TTC549 (cell line): ENCODE measurements at regions not wholly inside any gene's neighbourhood (a gene's known extent, or its start where the extent isn't known, plus 50 kb on each side); places are given as distances from the start of the nearest gene placed in this dataset.

Experiments used
- FAIRE-seq: peaks from 2 replicates; lab custom pipeline; 2012; peaks lifted over from hg19 to GRCh38; lab: Jason Lieb, UNC

DNA sequence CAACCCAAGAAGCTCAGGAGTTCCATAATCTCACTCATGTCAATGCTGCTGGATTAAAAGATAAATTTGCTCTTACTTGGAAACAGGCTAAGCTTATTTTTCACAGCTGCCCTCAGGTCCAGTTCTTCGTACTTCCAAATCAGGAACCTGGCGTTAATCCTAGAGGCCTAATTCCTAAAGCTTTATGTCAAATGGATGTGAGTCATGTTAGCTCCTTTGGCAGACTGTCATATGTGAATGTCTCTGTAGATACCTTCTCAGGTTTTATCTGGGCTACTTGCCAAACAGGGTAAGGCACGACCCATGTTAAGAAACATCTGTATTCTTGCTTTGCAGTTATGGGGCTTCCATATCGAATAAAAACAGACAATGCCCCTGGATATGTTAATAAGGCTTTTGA is 504.6 kb downstream of the ALG10 start:
- FAIRE-seq, result no peak

DNA sequence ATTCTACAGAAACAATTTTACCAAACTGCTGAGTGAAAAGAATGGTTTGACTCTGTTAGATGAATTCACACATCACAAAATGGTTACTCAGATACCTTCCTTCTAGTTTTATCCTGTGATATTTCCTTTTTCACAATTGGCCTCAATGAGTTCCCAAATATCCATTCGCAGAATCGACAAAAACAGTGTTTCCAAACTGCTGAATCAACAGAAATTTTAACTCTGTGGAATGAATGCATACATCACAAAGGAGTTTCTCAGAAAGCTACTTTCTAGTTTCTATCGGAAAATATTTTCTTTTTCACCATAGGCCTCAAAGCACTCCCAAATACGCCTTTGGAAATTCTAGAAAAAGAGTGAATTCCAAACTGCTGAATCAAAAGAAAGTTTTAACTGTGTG is 525.0 kb downstream of the ALG10 start:
- FAIRE-seq, result no peak

DNA sequence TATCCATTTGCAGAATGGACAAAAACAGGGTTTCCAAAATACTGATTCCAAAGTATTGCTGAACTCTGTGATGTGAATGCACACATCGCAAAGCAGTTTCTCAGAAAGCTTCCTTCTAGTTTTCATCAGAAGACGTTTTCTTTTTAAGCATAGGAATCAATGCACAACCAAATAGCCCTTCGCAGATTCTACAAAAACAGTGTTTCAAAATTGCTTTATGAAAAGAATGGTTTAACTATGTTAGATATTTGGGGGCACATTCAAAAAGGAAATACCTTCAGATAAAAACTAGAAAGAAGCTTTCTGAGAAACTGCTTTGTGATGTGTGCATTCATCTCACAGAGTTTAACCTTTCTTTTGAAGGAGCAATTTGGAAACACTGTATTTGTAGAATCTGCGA is 569.7 kb downstream of the ALG10 start:
- FAIRE-seq, result no peak

DNA sequence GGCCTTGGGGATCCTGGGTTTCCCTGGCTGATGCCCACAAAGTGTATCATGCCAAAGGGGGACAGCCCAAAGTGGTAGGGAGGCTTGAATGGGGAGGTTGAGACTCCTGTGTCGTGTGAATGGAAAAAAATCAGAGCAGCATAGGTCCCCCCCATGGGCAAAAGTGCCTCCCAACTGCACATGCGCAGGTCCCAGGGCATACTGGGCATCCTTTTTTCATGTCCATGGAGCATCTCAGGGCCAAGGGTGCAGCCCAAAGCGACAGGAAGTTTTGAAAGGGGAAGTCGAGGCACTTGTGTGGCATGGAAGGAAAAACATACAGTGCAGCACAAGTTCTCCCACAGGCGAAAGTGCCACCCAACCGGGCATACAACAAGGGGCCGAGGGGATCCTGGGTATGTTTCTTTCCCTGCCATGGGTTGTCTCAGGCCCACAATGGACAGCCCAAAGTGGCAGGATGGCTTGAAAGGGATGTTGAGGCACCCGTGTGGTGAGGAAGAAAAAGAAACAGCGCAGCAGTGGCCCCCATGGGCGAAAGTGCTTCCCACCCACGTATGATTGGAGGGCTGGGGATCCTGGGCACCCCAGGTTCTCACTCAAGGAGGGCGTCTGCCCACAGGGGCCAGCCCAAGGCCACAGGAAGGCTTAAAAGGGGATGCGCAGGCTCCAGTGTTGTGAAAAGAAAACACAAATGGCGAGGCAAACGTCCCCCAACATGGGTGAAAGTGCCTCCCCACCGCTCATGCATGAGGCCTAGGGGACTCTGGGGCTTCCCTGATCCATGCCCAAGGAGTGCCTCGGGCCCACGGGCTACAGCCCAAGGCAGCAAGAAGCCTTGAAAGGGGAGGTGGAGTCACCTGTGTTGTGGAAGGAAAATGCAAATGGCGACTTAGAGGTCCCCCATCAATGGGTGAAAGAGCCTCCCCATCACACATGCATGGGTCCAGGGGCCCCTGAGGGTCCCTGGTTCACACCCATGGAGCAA is 573.7 kb downstream of the ALG10 start:
- no peak for FAIRE-seq

DNA sequence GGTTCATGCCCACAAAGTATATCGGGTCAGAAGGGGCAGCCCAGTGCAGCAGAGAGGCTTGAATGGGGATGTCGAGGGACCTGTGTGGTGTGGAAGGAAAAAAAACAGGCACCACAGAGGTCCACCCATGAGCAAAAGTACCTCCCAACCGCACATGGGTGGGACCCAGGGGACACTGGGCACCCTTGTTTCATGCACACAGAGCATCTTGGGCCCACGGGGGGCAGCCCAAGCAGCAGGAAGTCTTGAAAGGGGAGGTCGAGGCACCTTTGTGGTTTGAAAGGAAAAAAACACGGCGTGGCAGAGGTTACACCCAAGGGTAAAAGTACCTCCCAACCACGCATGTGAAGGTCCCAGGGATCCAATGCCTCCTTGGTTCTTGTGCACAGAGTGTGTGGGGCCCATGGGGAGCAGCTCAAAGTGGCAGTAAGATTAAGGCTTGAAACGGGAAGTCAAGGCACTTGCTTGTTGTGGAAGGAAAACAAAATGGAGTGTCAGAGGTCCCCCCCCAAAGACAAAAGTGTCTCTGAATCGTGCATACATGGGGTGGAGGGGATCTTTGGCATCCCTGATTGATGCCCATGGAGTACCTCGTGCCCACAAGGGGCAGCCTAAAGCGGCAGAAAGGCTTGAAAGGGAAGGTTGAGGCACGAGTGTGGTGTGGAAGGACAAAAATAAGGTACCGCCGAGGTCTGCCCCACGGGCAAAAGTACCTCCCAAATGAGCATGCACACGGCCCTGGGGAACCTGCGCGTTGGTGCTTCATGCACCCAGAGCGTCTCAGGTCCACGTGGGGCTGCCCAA is 575.5 kb downstream of the ALG10 start:
- FAIRE-seq, result no peak

DNA sequence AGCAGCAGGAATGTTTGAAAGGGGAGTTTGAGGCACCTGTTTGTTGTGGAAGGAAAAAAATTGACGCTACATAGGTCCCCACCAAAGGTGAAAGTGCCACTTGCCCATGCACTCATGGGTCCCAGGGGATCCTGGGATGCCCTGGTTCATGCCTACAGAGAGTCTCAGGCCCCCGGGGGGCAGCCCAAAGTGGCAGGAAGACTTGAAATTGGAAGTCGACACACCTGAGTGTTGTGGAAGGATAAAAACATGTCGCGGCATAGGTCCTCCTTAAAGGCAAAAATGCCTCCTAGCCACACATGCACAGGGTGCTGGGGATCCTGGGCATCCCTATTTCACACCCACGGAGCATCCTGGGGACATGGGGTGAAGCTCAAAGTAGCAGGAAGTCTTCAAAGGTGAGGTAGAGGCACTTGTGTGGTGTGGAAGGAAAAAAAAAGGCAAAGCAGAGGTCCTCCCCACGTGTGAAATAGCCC is 576.1 kb downstream of the ALG10 start:
- FAIRE-seq, result no peak

DNA sequence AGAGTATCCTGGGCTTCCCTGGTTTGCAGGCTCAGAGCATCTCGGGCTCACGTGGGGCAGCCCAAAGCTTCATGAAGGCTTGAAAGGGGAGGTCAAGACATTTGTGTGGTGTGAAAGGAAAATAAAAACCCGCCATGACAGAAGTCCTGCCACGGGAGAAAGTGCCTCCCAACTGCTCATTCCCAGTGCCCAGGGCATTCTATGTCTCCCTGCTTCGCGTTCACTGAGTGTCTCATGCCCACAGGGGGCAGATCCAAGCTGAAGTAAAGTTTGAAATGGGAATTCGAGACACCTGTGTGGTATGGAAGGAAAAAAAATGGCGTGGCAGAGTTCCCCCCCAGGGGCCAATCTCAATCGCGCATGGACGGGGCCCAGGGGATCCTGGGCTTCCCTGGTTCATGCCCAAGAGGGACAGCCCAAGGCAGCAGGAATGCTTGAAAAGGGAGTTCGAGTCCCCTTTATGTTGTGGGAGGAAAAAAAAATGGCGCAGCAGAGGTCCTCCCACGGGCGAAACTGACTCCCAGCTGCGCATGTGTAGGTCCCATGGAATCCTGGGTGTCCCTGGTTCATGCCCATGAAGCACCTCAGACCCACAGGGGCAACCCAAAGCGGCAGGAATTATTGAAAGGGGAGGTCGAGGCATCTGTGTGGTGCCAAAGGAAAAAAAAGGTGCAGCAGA is 576.7 kb downstream of the ALG10 start:
- no peak for FAIRE-seq

DNA sequence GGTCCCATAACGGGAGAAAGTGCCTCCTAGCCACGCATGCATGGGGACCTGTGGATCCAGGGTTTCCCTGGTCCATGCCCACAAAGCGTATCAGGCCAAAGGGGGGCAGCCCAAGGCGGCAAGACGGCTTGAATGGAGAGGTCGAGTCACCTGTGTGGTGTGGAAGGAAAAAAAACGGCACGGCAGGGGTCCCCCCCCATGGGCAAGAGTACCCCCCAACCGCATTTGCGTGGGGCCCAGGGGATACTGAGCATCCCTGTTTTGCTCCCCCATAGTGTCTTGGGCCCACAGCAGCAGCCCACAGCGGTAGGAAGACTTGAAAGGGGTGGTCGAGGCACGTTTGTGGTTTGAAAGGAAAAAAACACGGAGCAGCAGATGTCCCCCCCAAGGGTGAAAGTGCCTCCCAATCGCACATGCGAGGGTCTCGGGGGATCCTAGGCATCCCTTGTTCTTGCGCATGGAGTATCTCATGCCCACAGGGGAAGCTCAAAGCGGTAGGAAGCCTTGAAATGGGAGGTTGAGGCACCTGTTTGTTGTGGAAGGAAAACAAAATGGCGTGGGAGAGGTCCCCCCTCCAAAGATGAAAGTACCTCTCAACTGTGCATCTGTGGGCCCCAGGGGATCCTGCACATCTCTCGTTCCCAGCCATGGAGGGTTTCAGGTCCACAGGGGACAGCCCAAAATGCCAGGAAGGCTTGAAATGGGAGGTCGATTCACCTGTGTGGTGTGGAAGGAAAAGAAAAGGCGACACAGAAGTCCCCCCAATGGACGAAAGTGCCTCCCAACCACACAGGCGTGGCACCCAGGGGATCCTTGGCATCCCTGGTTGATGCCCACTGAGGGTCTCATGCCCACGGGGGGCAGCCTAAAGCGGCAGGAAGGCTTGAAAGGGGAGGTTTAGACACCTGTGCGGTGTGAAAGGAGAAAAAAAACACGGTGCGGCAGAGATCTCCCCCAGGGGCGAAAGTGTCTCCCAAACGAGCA is 577.5 kb downstream of the ALG10 start:
- no peak for FAIRE-seq

DNA sequence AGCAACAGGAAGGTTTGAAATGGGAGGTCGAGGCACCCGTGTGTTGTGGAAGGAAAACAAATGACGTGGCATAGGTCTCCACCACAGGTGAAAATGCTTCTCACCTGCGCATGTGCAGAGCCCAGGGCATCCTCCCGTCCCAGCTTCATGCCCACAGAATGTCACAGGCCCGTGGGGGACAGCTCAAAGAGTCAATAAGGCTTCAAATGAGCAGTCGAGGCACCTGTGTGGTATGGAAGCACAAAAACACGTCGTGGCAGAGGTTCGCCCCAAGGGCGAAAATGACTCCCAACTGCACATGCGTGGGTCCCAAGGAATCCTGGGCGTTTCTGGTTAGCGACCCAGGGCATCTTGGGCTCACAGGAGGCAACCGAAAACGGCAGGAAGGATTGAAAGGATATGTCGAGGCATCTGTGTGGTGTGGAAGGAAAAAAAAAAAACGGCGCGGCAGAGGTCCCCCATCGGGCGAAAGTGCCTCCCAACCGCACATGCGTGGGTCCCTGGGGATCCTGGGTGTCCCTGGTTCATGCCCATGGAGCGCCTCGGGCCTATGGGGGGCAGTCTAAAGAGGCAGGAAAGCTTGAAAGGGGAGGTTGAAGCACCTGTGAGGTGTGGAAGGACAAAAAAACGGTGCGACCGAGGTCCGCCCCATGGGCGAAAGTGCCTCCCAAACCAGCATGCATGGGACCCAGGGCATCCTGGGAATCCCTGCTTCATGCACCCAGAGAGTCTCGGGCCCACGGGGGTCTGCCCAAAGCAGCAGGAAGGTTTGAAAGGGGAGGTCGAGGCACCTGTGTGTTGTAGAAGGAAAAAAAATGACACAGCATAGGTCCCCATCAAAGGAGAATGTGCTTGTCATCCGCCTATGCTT is 578.5 kb downstream of the ALG10 start:
- FAIRE-seq, result no peak

DNA sequence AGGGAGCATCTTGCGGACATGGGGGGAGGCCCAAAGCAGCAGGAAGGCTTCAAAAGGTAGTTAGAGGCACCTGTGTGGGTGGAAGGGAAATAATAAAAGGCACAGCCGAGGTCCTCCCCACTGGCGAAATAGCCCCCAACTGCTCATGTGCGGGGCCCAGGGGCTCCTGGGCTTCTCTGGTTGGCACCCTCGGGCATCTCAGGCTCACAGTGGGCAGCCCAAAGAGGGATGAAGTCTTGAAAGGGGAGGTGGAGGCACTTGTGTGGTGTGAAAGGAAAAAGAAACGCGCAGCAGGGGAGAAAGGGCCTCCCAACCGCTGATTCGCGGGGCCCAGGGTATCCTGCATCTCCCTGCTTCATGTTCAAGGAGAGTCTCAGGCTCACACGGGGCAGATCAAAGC is 579.4 kb downstream of the ALG10 start:
- no peak for FAIRE-seq

DNA sequence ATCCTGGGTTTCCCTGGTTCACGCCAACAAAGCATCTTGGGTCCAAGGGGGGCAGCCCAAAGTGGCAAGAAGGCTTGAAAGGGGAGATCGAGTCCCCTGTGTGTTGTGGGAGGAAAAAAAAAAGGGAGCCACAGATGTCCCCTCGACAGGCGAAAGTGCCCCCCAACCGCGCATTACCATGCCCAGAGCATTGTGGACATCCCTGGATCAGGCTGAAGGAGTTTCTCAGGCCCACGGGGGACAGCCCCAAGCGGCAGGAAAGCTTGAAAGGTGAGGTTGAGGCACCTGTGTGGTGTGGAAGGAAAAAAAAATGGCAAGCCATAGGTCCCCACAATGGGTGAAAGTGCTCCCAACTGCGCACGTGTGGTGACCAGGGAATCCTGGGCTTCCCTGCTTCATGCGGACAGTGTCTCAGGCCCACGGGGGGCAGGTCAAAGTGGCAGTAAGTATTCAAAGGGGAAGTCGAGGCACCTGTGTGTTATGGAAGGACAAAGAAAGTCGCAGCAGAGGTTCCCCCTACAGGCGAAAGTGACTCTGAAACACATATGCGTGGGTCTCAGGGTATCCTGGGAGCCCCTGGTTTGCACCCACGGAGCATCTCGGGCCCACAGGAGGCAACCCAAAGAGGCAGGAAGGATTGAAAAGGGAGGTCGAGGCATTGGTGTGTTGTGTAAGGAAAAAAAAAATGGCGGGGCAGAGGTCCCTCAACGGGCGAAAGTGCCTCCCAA is 580.1 kb downstream of the ALG10 start:
- no peak for FAIRE-seq

DNA sequence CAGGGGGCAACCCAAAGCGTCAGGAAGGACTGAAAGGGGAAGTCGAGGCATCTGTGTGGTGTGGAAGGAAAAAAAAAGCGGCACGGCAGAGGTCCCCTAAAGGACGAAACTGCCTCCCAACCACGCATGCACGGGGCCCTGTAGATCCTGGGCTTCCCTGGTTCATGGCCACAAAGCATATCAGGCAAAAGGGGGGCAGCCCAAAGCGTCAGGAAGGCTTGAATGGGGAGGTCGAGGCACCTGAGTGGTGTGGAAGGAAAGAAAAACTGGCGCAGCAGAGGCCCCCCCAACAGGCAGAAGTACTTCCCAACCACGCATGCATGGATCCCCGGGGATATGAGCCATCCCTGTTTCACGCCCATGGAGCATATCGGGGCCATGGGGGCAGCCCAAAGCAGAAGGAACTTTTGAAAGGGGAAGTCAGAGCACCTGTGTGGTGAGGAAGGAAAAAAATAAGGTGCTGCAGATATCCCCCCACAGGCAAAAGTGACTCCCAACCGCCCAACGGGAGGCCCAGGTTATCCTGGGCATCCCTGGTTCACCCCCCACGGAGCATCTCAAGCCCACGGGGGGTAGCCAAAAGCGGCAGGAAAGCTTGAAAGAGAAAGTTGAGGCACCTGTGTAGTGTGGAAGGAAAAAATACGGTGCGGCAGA is 581.2 kb downstream of the ALG10 start:
- no peak for FAIRE-seq

DNA sequence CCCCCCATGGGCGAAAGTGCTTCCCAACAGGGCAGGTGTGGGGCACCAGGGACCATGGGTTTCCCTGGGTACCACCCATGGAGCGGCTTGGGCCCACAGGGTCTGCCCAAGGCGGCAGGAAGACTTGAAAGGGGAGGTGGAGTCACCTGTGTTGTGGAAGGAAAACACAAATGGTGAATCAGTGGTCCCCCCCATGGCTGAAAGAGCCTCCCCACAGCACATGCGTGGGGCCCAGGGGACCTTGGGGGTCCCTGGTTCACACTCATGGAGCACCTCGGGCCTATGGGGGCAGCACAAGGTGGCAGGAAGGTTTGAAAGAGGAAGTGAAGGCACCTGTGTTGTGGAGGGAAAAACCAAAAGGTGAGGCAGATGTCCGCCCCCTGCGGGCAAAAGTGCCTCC is 581.9 kb downstream of the ALG10 start:
- no peak for FAIRE-seq

DNA sequence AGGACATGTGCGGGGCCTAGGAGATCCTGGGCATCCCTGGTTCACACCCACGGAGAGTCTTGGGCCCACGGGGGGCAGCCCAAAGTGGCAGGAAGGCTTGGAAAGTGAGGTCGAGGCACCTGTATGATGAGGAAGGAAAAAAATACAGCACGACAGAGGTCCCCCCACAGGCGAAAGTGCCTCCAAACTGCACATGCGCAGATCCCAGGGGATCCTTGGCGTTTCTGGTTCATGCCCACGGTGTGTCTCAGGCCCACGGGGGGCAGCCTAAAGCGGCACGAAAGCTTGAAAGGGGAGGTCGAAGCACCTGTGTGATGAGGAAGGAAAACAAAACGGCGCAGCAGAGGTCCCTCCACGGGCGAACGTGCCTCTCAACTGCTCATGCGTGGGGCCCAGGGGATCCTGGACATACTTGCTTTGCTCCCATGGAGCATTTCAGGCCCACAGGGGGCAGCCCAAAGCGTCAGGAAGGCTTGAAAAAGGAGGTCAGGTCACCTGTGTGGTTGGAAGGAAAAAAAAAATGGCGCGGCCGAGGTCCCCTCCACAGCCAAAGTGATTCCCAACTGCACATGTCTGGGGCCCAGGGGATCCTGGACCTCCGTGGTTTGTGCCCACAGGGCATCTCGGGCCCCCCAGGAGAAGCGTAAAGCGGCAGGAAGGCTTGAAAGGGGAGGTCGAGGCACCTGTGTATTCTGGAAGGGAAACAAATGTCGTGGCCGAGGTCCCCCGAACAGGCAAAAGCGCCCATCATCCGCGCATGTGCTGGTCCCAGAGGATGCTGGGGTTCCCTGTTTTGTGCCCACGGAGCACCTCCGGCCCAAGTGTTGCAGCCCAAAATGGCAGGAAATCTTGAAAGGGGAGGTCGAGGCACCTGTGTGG is 582.6 kb downstream of the ALG10 start:
- no peak for FAIRE-seq

DNA sequence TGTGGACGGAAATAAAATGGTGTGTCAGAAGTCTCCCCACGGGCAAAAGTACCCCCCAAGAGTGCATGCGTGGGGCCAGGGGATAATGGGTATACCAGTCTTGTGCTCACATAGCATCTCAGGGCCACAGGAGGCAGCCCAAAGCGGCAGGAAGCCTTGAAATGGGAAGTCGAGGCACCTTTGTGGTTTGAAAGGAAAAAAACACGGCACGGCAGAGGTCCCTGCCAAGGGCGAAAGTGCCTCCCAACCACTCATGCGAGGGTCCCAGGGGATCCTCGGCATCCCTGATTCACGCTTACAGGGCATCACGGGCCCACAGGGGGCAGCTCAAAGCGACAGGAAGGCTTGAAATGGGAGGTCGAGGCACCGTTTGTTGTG is 583.2 kb downstream of the ALG10 start:
- no peak for FAIRE-seq

DNA sequence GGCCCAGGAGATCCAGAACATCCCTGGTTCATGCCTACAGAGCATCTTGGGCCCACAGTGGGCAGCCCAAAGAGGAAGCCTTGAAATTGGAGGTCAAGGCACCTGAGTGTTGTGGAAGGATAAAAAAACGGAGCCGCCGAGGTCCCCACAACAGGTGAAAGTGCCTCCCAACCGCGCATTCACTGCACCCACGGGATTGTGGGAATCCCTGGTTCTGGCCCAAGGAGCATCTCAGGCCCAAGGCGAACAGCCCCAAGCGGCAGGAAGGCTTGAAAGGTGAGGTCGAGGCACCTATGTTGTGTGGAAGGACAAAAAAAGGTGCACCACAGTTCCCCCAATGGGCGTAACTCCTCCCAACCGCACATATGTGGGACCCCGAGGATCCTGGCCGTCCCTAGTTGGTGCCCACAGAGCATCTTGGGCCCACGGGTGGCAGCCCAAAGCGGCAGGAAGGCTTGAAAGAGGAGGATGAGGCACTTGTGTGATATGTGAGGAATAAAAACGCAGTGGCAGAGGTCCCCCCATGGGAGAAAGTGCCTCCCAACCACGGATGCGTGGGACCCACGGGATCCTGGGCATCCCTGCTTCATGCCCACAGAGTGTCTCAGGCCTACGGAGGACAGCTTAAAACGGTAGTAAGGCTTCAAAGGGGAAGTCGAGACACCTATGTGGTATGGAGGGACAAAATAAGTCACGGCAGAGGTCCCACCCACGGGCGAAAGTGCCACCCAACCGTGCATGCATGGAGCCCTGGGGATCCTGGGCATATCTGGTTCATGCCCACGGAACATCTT is 583.9 kb downstream of the ALG10 start:
- FAIRE-seq, result no peak

DNA sequence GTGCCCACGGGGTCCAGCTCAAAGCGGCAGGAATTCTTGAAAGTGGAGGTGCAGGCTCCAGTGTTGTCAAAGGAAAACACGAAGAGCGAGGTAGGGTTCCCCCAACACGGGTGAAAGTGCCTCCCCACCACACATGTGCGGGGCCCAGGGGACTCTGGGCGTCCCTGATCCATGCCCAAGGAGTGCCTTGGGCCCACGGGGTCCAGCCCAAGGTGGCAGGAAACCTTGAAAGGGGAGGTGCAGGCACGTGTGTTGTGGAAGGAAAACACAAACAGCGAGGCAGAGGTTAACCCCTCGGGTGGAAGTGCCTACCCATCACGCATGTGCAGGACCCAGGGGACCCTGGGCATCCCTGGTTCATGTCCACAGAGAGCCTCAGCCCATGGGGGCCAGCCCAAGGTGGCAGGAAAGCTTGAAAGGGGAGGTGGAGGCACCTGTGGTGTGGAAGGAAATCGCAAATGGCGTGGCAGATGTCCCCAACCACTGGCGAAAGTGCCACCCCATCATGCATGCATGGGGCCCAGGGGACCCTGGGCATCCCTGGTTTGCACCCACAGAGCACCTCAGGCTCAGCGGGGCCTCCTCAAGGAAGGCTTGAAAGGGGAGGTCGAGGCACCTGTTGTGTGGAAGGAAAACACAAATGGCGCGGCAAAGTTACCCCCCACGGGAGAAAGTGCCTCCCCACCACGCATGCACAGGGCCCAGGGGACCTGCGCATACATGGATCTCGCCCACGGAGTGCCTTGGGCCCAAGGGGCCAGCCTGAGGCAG is 584.6 kb downstream of the ALG10 start:
- FAIRE-seq, result no peak
